Fibroblast of lung (primary cell): ENCODE measurements at regions not wholly inside any gene's neighbourhood (a gene's known extent, or its start where the extent isn't known, plus 50 kb on each side); places are given as distances from the start of the nearest gene placed in this dataset.

Source experiments
- DNase-seq, 2 donors: peaks; one replicate each; pipeline versions ENCODE4 v3.0.0 to v3.0.0-alpha.2; 2010; ENCODE audit warnings: low read depth in 2 of 2
- H2AFZ ChIP-seq: 2 replicates; pipeline ENCODE4 v1.5.1; 2012; ENCODE audit warnings: low read length, control low read depth, inconsistent platforms
- H3K27ac ChIP-seq: 2 replicates; pipeline ENCODE4 v1.5.1; 2011; ENCODE audit warnings: low read length, control low read depth; ENCODE audit not compliant: insufficient read depth
- H3K27me3 ChIP-seq: 2 replicates; pipeline ENCODE4 v1.5.1; 2011; ENCODE audit warnings: mild to moderate bottlenecking, low read length; ENCODE audit not compliant: control insufficient read depth, insufficient read depth
- H3K36me3 ChIP-seq: 2 replicates; pipeline ENCODE4 v1.5.1; 2011; ENCODE audit warnings: low read length; ENCODE audit not compliant: control insufficient read depth, insufficient read depth
- H3K4me1 ChIP-seq: 2 replicates; pipeline ENCODE4 v1.5.1; 2011; ENCODE audit warnings: low read length; ENCODE audit not compliant: control insufficient read depth, insufficient read depth; ENCODE audit errors: extremely low read depth
- H3K4me2 ChIP-seq: 2 replicates; pipeline ENCODE4 v1.5.1; 2011; ENCODE audit warnings: low read length, control low read depth; ENCODE audit not compliant: insufficient read depth; ENCODE audit errors: extremely low read depth
- H3K4me3 ChIP-seq, 4 experiments: fragments of 200-600 bp in 1 of 4; sonication (generic) in 1 of 4; replicated peaks in 1 of 4; 2 replicates each; pipeline ENCODE4 v1.5.1; 2011 to 2016; ENCODE audit warnings: low read length in 4 of 4, low read depth in 3 of 4, mild to moderate bottlenecking in 3 of 4, control low read depth in 2 of 4, inconsistent platforms in 1 of 4, mixed read lengths in 1 of 4; ENCODE audit not compliant: insufficient read depth in 1 of 4; ENCODE audit errors: control extremely low read depth in 1 of 4
- H3K79me2 ChIP-seq: 2 replicates; pipeline ENCODE4 v1.5.1; 2012; ENCODE audit warnings: mild to moderate bottlenecking, low read length, inconsistent platforms; ENCODE audit not compliant: control insufficient read depth, insufficient read depth
- H3K9ac ChIP-seq: 2 replicates; pipeline ENCODE4 v1.5.1; 2011; ENCODE audit warnings: mild to moderate bottlenecking, low read length, control low read depth; ENCODE audit not compliant: insufficient read depth
- H3K9me3 ChIP-seq: 2 replicates; pipeline ENCODE4 v1.5.1; 2012; ENCODE audit warnings: low read depth, low read length; ENCODE audit not compliant: control insufficient read depth, insufficient read depth
- H4K20me1 ChIP-seq: 2 replicates; pipeline ENCODE4 v1.5.1; 2011; ENCODE audit warnings: low read length; ENCODE audit not compliant: control insufficient read depth, insufficient read depth; ENCODE audit errors: extremely low read depth
- CTCF ChIP-seq, 2 donors: IDR thresholded peaks in 1 of 2; conservative IDR thresholded peaks in 1 of 2; 1 replicate in 1 of 2; 2 replicates in 1 of 2; pipeline ENCODE4 v1.5.1; 2011 to 2012; ENCODE audit warnings: low read length in 2 of 2, control low read depth in 1 of 2, inconsistent platforms in 1 of 2, low read depth in 1 of 2, mild to moderate bottlenecking in 1 of 2
- EZH2 ChIP-seq: IDR thresholded peaks from 2 replicates; pipeline ENCODE4 v1.5.1; 2012; ENCODE audit warnings: low read length, control low read depth, mild to moderate bottlenecking; ENCODE audit errors: missing control alignments

GRCh38 chr13:89977203-89977602 lies 1370.3 kb upstream of the MIR17HG start:
- Histone ChIP-seq H3K9me3 (no peaks in the 10 kb centered on the region), H3K27me3 (no peaks in the 10 kb centered on the region), H3K4me1 (no peaks in the 10 kb centered on the region), H3K9ac (no peak overlapping the region), H3K4me2 (no peak overlapping the region), H2AFZ (no peak overlapping the region), H3K4me3 (no peak overlapping the region), H3K27ac (no peak overlapping the region), H3K36me3 (no peaks in the 10 kb centered on the region), H3K79me2 (no peaks in the 10 kb centered on the region), H4K20me1 (no peaks in the 10 kb centered on the region)
- no peak for DNase-seq
- TF ChIP-seq EZH2 = no peak
- TF ChIP-seq CTCF (conservative IDR thresholded peaks at IDR 0.05 in 1 of 2, IDR thresholded peaks at IDR 0.05 in 1 of 2; ENCODE audit: low read depth in 1 of 2, low read length in 2 of 2) = no peak

GRCh38 chr13:89980896-89981295 lies 1366.6 kb upstream of the MIR17HG start:
- Histone ChIP-seq H3K27me3 (no peaks in the 10 kb centered on the region), H3K9me3 (no peaks in the 10 kb centered on the region), H2AFZ (no peak overlapping the region), H3K79me2 (no peaks in the 10 kb centered on the region), H3K9ac (no peak overlapping the region), H4K20me1 (no peaks in the 10 kb centered on the region), H3K36me3 (no peaks in the 10 kb centered on the region), H3K4me1 (no peaks in the 10 kb centered on the region), H3K27ac (no peak overlapping the region), H3K4me2 (no peak overlapping the region), H3K4me3 (no peak overlapping the region)
- DNase-seq = peak in 1 of 2 donors; percentile 1
- TF ChIP-seq EZH2 (no peak), CTCF (conservative IDR thresholded peaks at IDR 0.05 in 1 of 2, IDR thresholded peaks at IDR 0.05 in 1 of 2; ENCODE audit: low read depth in 1 of 2, low read length in 2 of 2) (no peak)

- H3K9me3 ChIP-seq = no peaks in the 10 kb centered on the region
- H3K27me3 ChIP-seq = no peaks in the 10 kb centered on the region
- H4K20me1 ChIP-seq = no peaks in the 10 kb centered on the region
- peak; percentile 48 to 59 for DNase-seq
- no peaks in the 10 kb centered on the region for H3K36me3 ChIP-seq
- H3K4me2 ChIP-seq = no peak overlapping the region
- no peak overlapping the region for H3K4me3 ChIP-seq
- no peaks in the 10 kb centered on the region for H3K4me1 ChIP-seq
- no peak overlapping the region for H2AFZ ChIP-seq
- no peak overlapping the region for H3K27ac ChIP-seq
- TF ChIP-seq EZH2 = no peak
- H3K9ac ChIP-seq = no peak overlapping the region
- H3K79me2 ChIP-seq = no peaks in the 10 kb centered on the region
Measured at GRCh38 chr13:89982407-89983095, 1364.9 kb upstream of the MIR17HG start.
